K562 (cell line): ENCODE measurements at regions not wholly inside any gene's neighbourhood (a gene's known extent, or its start where the extent isn't known, plus 50 kb on each side); places are given as distances from the start of the nearest gene placed in this dataset.

Experiments used
- CTCF ChIP-seq, 3 experiments: IDR thresholded peaks in 2 of 3; conservative IDR thresholded peaks in 1 of 3; 2 replicates each; pipeline ENCODE4 v1.5.1; 2011 to 2012; ENCODE audit warnings: low read length in 3 of 3, mild to moderate bottlenecking in 3 of 3, control low read depth in 2 of 3, improper control_type of control experiment in 1 of 3, inconsistent platforms in 1 of 3, low read depth in 1 of 3, mixed read lengths in 1 of 3, moderate library complexity in 1 of 3; ENCODE audit not compliant: insufficient read depth in 2 of 3
- NBN ChIP-seq: fragments of 450-650 bp; IDR thresholded peaks from 2 replicates; pipeline ENCODE4 v1.6.1; 2016; ENCODE audit warnings: low read depth, mild to moderate bottlenecking
- NR2C2 ChIP-seq, 2 experiments: fragments of 200-800 bp in 1 of 2; sonication (Bioruptor generic) in 1 of 2; sonication (generic) in 1 of 2; formaldehyde crosslinking in 1 of 2; IDR thresholded peaks; 2 replicates each; pipeline versions ENCODE4 v1.6.1 to v1.8.0; 2016 to 2022; ENCODE audit warnings: mild to moderate bottlenecking in 1 of 2, missing compliant biosample characterization in 1 of 2, missing genetic modification characterization in 1 of 2, missing genetic modification reagents in 1 of 2
- PCBP2 ChIP-seq: fragments of 200-400 bp; formaldehyde crosslinking; IDR thresholded peaks from 2 replicates; pipeline ENCODE4 v1.6.1; 2018; ENCODE audit warnings: low read length, low read depth, mild to moderate bottlenecking, moderate library complexity; ENCODE audit not compliant: poor library complexity, severe bottlenecking
- PHF8 ChIP-seq: fragments of 200-600 bp; sonication (generic); IDR thresholded peaks from 2 replicates; pipeline ENCODE4 v1.6.1; 2012; ENCODE audit warnings: mixed run types, mild to moderate bottlenecking, inconsistent platforms, low read length, moderate library complexity, borderline replicate concordance
- POLR2AphosphoS5 ChIP-seq: IDR thresholded peaks from 2 replicates; pipeline ENCODE4 v1.6.1; 2011; ENCODE audit warnings: mild to moderate bottlenecking, low read depth, low read length, moderate library complexity; ENCODE audit not compliant: control insufficient read depth, insufficient read depth
- RCOR1 ChIP-seq, 2 experiments: IDR thresholded peaks; 2 replicates each; pipeline ENCODE4 v1.6.1; 2012; ENCODE audit warnings: low read depth in 2 of 2, low read length in 2 of 2, borderline replicate concordance in 1 of 2, improper control_type of control experiment in 1 of 2
- YY1 ChIP-seq, 3 experiments: IDR thresholded peaks; 2 replicates each; pipeline ENCODE4 v1.6.1; 2011; ENCODE audit warnings: low read length in 2 of 3, mild to moderate bottlenecking in 2 of 3, moderate library complexity in 2 of 3, borderline replicate concordance in 1 of 3, control low read depth in 1 of 3, low read depth in 1 of 3; ENCODE audit not compliant: insufficient read depth in 3 of 3, insufficient replicate concordance in 2 of 3, control insufficient read depth in 1 of 3, insufficient read length in 1 of 3; ENCODE audit errors: extremely low read depth in 1 of 3
- ZKSCAN8 ChIP-seq: fragments of 200-800 bp; sonication (Bioruptor generic); IDR thresholded peaks from 2 replicates; pipeline ENCODE4 v1.6.1; 2016; ENCODE audit warnings: missing genetic modification characterization, missing compliant biosample characterization
- ZNF263 ChIP-seq: sonication (generic); formaldehyde crosslinking; IDR thresholded peaks from 2 replicates; pipeline ENCODE4 v1.8.0; 2022; ENCODE audit warnings: mild to moderate bottlenecking, missing genetic modification reagents, borderline replicate concordance
- ZNF561 ChIP-seq: fragments of 450-650 bp; formaldehyde crosslinking; conservative IDR thresholded peaks from 2 replicates; pipeline ENCODE4 v1.4.0; 2020; ENCODE audit warnings: mild to moderate bottlenecking, moderate library complexity
- TF ChIP-seq, protein P1 (sequence below): sonication (generic); formaldehyde crosslinking; IDR thresholded peaks from 2 replicates; pipeline ENCODE4 v1.8.1; 2023; ENCODE audit warnings: mild to moderate bottlenecking, missing genetic modification reagents, moderate library complexity
- TF ChIP-seq, protein P2 (sequence below): sonication (generic); formaldehyde crosslinking; IDR thresholded peaks from 2 replicates; pipeline ENCODE4 v1.8.1; 2023; ENCODE audit warnings: mild to moderate bottlenecking, missing genetic modification reagents
- TF ChIP-seq, protein P3 (sequence below): fragments of 450-650 bp; formaldehyde crosslinking; IDR thresholded peaks from 2 replicates; pipeline ENCODE4 v1.4.0; 2022; ENCODE audit warnings: missing genetic modification characterization

DNA sequence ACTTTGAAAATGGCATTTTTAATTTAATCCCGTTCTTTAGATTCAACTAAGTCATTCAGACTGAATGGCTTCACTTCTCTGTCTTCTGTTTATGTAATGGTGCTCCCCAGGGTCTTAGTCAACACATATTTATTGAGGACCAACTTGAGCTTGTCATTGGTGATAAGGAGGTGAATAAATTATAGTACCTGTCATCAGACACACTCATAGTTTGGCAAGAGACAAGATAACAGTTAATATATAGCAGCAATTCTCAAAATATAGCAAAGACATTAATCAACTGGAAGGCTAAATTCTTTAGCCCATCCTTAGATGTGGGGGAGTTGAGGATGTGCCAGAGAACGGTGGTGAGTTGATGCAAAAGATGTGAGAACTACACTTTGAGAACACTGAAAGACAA lies 78.4 kb downstream of the MACIR start:
- TF ChIP-seq NBN (no peak), ZKSCAN8 (CRISPR knock-in tag) (no peak), PHF8 (no peak), YY1 (IDR thresholded peaks at IDR 0.05; ENCODE audit: borderline replicate concordance in 1 of 3, control insufficient read depth in 1 of 3, extremely low read depth in 1 of 3, insufficient read depth in 3 of 3, insufficient read length in 1 of 3, insufficient replicate concordance in 2 of 3, low read depth in 1 of 3, low read length in 2 of 3) (no peak), POLR2AphosphoS5 (no peak), ZNF561 (CRISPR knock-in tag) (no peak), CTCF (IDR thresholded peaks at IDR 0.05 in 2 of 3, conservative IDR thresholded peaks at IDR 0.05 in 1 of 3; ENCODE audit: insufficient read depth in 2 of 3, low read depth in 1 of 3, low read length in 3 of 3) (no peak), PCBP2 (no peak), NR2C2 (CRISPR knock-in tag; IDR thresholded peaks at IDR 0.05) (no peak), NR2C2 (tag; IDR thresholded peaks at IDR 0.05) (no peak), RCOR1 (IDR thresholded peaks at IDR 0.05; ENCODE audit: borderline replicate concordance in 1 of 2, low read depth in 2 of 2, low read length in 2 of 2) (no peak), ZNF263 (CRISPR knock-in tag) (no peak)
- TF ChIP-seq, protein P1, sequence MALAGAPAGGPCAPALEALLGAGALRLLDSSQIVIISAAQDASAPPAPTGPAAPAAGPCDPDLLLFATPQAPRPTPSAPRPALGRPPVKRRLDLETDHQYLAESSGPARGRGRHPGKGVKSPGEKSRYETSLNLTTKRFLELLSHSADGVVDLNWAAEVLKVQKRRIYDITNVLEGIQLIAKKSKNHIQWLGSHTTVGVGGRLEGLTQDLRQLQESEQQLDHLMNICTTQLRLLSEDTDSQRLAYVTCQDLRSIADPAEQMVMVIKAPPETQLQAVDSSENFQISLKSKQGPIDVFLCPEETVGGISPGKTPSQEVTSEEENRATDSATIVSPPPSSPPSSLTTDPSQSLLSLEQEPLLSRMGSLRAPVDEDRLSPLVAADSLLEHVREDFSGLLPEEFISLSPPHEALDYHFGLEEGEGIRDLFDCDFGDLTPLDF (CRISPR knock-in tag): no peak
- TF ChIP-seq, protein P2, sequence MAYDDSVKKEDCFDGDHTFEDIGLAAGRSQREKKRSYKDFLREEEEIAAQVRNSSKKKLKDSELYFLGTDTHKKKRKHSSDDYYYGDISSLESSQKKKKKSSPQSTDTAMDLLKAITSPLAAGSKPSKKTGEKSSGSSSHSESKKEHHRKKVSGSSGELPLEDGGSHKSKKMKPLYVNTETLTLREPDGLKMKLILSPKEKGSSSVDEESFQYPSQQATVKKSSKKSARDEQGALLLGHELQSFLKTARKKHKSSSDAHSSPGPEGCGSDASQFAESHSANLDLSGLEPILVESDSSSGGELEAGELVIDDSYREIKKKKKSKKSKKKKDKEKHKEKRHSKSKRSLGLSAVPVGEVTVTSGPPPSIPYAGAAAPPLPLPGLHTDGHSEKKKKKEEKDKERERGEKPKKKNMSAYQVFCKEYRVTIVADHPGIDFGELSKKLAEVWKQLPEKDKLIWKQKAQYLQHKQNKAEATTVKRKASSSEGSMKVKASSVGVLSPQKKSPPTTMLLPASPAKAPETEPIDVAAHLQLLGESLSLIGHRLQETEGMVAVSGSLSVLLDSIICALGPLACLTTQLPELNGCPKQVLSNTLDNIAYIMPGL (CRISPR knock-in tag): no peak
- TF ChIP-seq, protein P3, sequence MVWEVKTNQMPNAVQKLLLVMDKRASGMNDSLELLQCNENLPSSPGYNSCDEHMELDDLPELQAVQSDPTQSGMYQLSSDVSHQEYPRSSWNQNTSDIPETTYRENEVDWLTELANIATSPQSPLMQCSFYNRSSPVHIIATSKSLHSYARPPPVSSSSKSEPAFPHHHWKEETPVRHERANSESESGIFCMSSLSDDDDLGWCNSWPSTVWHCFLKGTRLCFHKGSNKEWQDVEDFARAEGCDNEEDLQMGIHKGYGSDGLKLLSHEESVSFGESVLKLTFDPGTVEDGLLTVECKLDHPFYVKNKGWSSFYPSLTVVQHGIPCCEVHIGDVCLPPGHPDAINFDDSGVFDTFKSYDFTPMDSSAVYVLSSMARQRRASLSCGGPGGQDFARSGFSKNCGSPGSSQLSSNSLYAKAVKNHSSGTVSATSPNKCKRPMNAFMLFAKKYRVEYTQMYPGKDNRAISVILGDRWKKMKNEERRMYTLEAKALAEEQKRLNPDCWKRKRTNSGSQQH (CRISPR knock-in tag): no peak
